ENCODE measurements at regions not wholly inside any gene's neighbourhood (a gene's known extent, or its start where the extent isn't known, plus 50 kb on each side); places are given as distances from the start of the nearest gene placed in this dataset.

GRCh38 chr17:59491353-59492090 lies 73.9 kb upstream of the DHX40 start:
- H3K4me3 ChIP-seq (ENCODE audit: low read length), result no peak overlapping the region
- Mint-ChIP-seq H3K36me3 (no peaks in the 10 kb centered on the region), H3K27me3 (ENCODE audit: low read depth in 2 of 2) (peaks cover 4 to 25% of the 10 kb centered on the region in 2 donors), H3K9me3 (no peaks in the 10 kb centered on the region), H3K4me3 (no peak overlapping the region), H3K4me1 (no peaks in the 10 kb centered on the region), H3K27ac (no peak overlapping the region)
- H3K9me3 ChIP-seq (ENCODE audit: control insufficient read depth, insufficient read depth, low read length), result no peaks in the 10 kb centered on the region
- intact Hi-C loops (cut with micrococcal nuclease), result no loop called here
- ATAC-seq, result no peak
- H3K27me3 ChIP-seq (ENCODE audit: control insufficient read depth, insufficient read depth, low read length), result no peaks in the 10 kb centered on the region
- 88% methylated on average over 3 of the region's 5 CpGs for whole genome bisulfite sequencing (ENCODE audit: insufficient coverage)
- H3K27ac ChIP-seq (ENCODE audit: low read length), result no peak overlapping the region
- no peak for DNase-seq
- no peaks in the 10 kb centered on the region for H3K36me3 ChIP-seq (ENCODE audit: control insufficient read depth, insufficient read depth, low read length)
- no peaks in the 10 kb centered on the region for H3K4me1 ChIP-seq (ENCODE audit: control insufficient read depth, insufficient read depth, low read length)
- TF ChIP-seq CTCF (IDR thresholded peaks at IDR 0.05), result no peak

- intact Hi-C loops (cut with micrococcal nuclease), result no loop called here
- H3K4me3 Mint-ChIP-seq, result no peak overlapping the region
- no peaks in the 10 kb centered on the region for H3K4me1 Mint-ChIP-seq
- Histone ChIP-seq H3K4me3 (ENCODE audit: low read length) (no peak overlapping the region), H3K27ac (ENCODE audit: low read length) (no peak overlapping the region), H3K27me3 (ENCODE audit: control insufficient read depth, insufficient read depth, low read length) (no peaks in the 10 kb centered on the region), H3K9me3 (ENCODE audit: control insufficient read depth, insufficient read depth, low read length) (no peaks in the 10 kb centered on the region), H3K4me1 (ENCODE audit: control insufficient read depth, insufficient read depth, low read length) (no peaks in the 10 kb centered on the region), H3K36me3 (ENCODE audit: control insufficient read depth, insufficient read depth, low read length) (no peaks in the 10 kb centered on the region)
- no peak for ATAC-seq
- H3K27ac Mint-ChIP-seq, result no peak overlapping the region
- 86% methylated on average over 2 of the region's 2 CpGs for WGBS (ENCODE audit: insufficient coverage)
- H3K9me3 Mint-ChIP-seq, result no peaks in the 10 kb centered on the region
- no peaks in the 10 kb centered on the region for H3K36me3 Mint-ChIP-seq
- TF ChIP-seq CTCF (IDR thresholded peaks at IDR 0.05), result no peak
- DNase-seq, result no peak
- H3K27me3 Mint-ChIP-seq (ENCODE audit: low read depth in 2 of 2), result peaks cover 4 to 22% of the 10 kb centered on the region in 2 donors
These were observed 73.3 kb upstream of the DHX40 start for GRCh38 chr17:59492091-59492451.

- H3K4me3 ChIP-seq (ENCODE audit: low read length), result no peak overlapping the region
- TF ChIP-seq CTCF (IDR thresholded peaks at IDR 0.05), result no peak
- H3K27me3 Mint-ChIP-seq (ENCODE audit: low read depth in 2 of 2), result peaks cover 4 to 13% of the 10 kb centered on the region in 2 donors
- no peak overlapping the region for H3K4me3 Mint-ChIP-seq
- 71% methylated on average over 3 of the region's 3 CpGs for WGBS (ENCODE audit: insufficient coverage)
- H3K4me1 Mint-ChIP-seq, result no peaks in the 10 kb centered on the region
- H3K27ac ChIP-seq (ENCODE audit: low read length), result no peak overlapping the region
- no peaks in the 10 kb centered on the region for H3K4me1 ChIP-seq (ENCODE audit: control insufficient read depth, insufficient read depth, low read length)
- no peak overlapping the region for H3K27ac Mint-ChIP-seq
- intact Hi-C loops (cut with micrococcal nuclease), result no loop called here
- no peaks in the 10 kb centered on the region for H3K9me3 Mint-ChIP-seq
- no peaks in the 10 kb centered on the region for H3K27me3 ChIP-seq (ENCODE audit: control insufficient read depth, insufficient read depth, low read length)
- no peaks in the 10 kb centered on the region for H3K9me3 ChIP-seq (ENCODE audit: control insufficient read depth, insufficient read depth, low read length)
- H3K36me3 Mint-ChIP-seq, result no peaks in the 10 kb centered on the region
- H3K36me3 ChIP-seq (ENCODE audit: control insufficient read depth, insufficient read depth, low read length), result no peaks in the 10 kb centered on the region
- DNase-seq (no peak), ATAC-seq (no peak)
These were observed 71.5 kb upstream of the DHX40 start for GRCh38 chr17:59493867-59494266.

- Histone ChIP-seq H3K27me3 (ENCODE audit: control insufficient read depth, insufficient read depth, low read length) (no peaks in the 10 kb centered on the region), H3K36me3 (ENCODE audit: control insufficient read depth, insufficient read depth, low read length) (no peaks in the 10 kb centered on the region), H3K4me3 (ENCODE audit: low read length) (no peak overlapping the region), H3K27ac (ENCODE audit: low read length) (no peak overlapping the region), H3K4me1 (ENCODE audit: control insufficient read depth, insufficient read depth, low read length) (no peaks in the 10 kb centered on the region), H3K9me3 (ENCODE audit: control insufficient read depth, insufficient read depth, low read length) (no peaks in the 10 kb centered on the region)
- intact Hi-C loops (cut with micrococcal nuclease), result no loop called here
- no peak for ATAC-seq
- Mint-ChIP-seq H3K36me3 (no peaks in the 10 kb centered on the region), H3K9me3 (no peaks in the 10 kb centered on the region), H3K4me1 (no peaks in the 10 kb centered on the region), H3K4me3 (no peak overlapping the region), H3K27me3 (ENCODE audit: low read depth in 2 of 2) (peaks cover 4 to 13% of the 10 kb centered on the region in 2 donors), H3K27ac (no peak overlapping the region)
- 81% methylated on average over 11 of the region's 12 CpGs for WGBS (ENCODE audit: insufficient coverage)
- DNase-seq, result no peak
- no peak for TF ChIP-seq CTCF (IDR thresholded peaks at IDR 0.05)
These were observed 70.5 kb upstream of the DHX40 start for GRCh38 chr17:59494757-59495368.

Data from natural killer cell (primary cell).